Neuronal stem cell (in vitro differentiated cells): ENCODE measurements at regions not wholly inside any gene's neighbourhood (a gene's known extent, or its start where the extent isn't known, plus 50 kb on each side); places are given as distances from the start of the nearest gene placed in this dataset.

Source experiments
- DNase-seq: peaks from one replicate; pipeline ENCODE4 v3.0.0-alpha.2; 2013; ENCODE audit warnings: low spot score
- H2AFZ ChIP-seq: one replicate; pipeline ENCODE4 v1.6.1; 2013; ENCODE audit warnings: mild to moderate bottlenecking, low read length, inconsistent platforms
- H2AK5ac ChIP-seq: 2 replicates; pipeline ENCODE4 v1.6.1; 2013; ENCODE audit warnings: low read depth, mild to moderate bottlenecking, inconsistent platforms, low read length, moderate library complexity, mixed read lengths
- H2BK120ac ChIP-seq: 2 replicates; pipeline ENCODE4 v1.6.1; 2013; ENCODE audit warnings: low read depth, mild to moderate bottlenecking, inconsistent platforms, low read length, moderate library complexity, mixed read lengths
- H2BK12ac ChIP-seq: one replicate; pipeline ENCODE4 v1.6.1; 2013; ENCODE audit warnings: low read length, inconsistent platforms
- H2BK15ac ChIP-seq: 2 replicates; pipeline ENCODE4 v1.6.1; 2013; ENCODE audit warnings: mild to moderate bottlenecking, low read length, inconsistent platforms, mixed read lengths
- H2BK5ac ChIP-seq: one replicate; pipeline ENCODE4 v1.6.1; 2013; ENCODE audit warnings: inconsistent platforms, mild to moderate bottlenecking, low read length, moderate library complexity
- H3K14ac ChIP-seq: one replicate; pipeline ENCODE4 v1.6.1; 2013; ENCODE audit warnings: low read length, inconsistent platforms
- H3K18ac ChIP-seq: 2 replicates; pipeline ENCODE4 v1.6.1; 2013; ENCODE audit warnings: low read length, inconsistent platforms
- H3K23ac ChIP-seq: 2 replicates; pipeline ENCODE4 v1.6.1; 2013; ENCODE audit warnings: low read depth, mild to moderate bottlenecking, mixed read lengths, low read length, inconsistent platforms; ENCODE audit not compliant: poor library complexity
- H3K27ac ChIP-seq: replicated peaks from 3 replicates; pipeline ENCODE4 v1.5.1; 2013; ENCODE audit warnings: low read length, inconsistent platforms
- H3K27me3 ChIP-seq, 3 experiments: 2 replicates each; pipeline ENCODE4 v1.6.1; 2013; ENCODE audit warnings: low read length in 3 of 3, mild to moderate bottlenecking in 2 of 3, inconsistent platforms in 1 of 3, low read depth in 1 of 3, mixed read lengths in 1 of 3, moderate library complexity in 1 of 3; ENCODE audit not compliant: control insufficient read depth in 3 of 3, insufficient read depth in 3 of 3
- H3K36me3 ChIP-seq, 2 donors: replicated peaks in 1 of 2; 2 replicates each; pipeline ENCODE4 v1.6.1; 2013; ENCODE audit warnings: low read length in 2 of 2; ENCODE audit not compliant: control insufficient read depth in 2 of 2, insufficient read depth in 2 of 2
- H3K4ac ChIP-seq: 2 replicates; pipeline ENCODE4 v1.6.1; 2013; ENCODE audit warnings: inconsistent platforms, mild to moderate bottlenecking, low read length, moderate library complexity
- H3K4me1 ChIP-seq, 2 donors: 1 replicate in 1 of 2; 2 replicates in 1 of 2; pipeline ENCODE4 v1.6.1; 2013; ENCODE audit warnings: low read length in 2 of 2, low read depth in 1 of 2; ENCODE audit not compliant: control insufficient read depth in 2 of 2, insufficient read depth in 1 of 2
- H3K4me2 ChIP-seq: one replicate; pipeline ENCODE4 v1.6.1; 2013; ENCODE audit warnings: mild to moderate bottlenecking, low read length, inconsistent platforms; ENCODE audit not compliant: insufficient read depth, poor library complexity, severe bottlenecking
- H3K4me3 ChIP-seq, 2 donors: 2 replicates each; pipeline ENCODE4 v1.5.1; 2013; ENCODE audit warnings: low read length in 2 of 2, mild to moderate bottlenecking in 2 of 2, inconsistent platforms in 1 of 2, moderate library complexity in 1 of 2
- H3K79me1 ChIP-seq: one replicate; pipeline ENCODE4 v1.6.1; 2013; ENCODE audit warnings: low read depth, mild to moderate bottlenecking, inconsistent platforms, low read length, moderate library complexity
- H3K9ac ChIP-seq: one replicate; pipeline ENCODE4 v1.6.1; 2013; ENCODE audit warnings: mild to moderate bottlenecking, low read depth, low read length, inconsistent platforms; ENCODE audit not compliant: poor library complexity
- H3K9me3 ChIP-seq, 2 donors: replicated peaks in 1 of 2; 2 replicates each; pipeline versions ENCODE3 to v1.6.1; 2013; ENCODE audit warnings: low read length in 2 of 2, mild to moderate bottlenecking in 2 of 2, inconsistent platforms in 1 of 2, low read depth in 1 of 2, mixed read lengths in 1 of 2, moderate library complexity in 1 of 2; ENCODE audit not compliant: control insufficient read depth in 2 of 2, insufficient read depth in 1 of 2
- H4K8ac ChIP-seq: one replicate; pipeline ENCODE4 v1.6.1; 2013; ENCODE audit warnings: low read depth, mild to moderate bottlenecking, inconsistent platforms, low read length, moderate library complexity
- H4K91ac ChIP-seq: one replicate; pipeline ENCODE4 v1.6.1; 2013; ENCODE audit warnings: low read length, low read depth, mild to moderate bottlenecking, inconsistent platforms; ENCODE audit not compliant: poor library complexity
- WGBS, 2 donors: extraction: QIAGEN DNeasy Blood & Tissue Kit; methylation state at CpG; one replicate each; pipeline ENCODE4 v1.1.7; 2013; ENCODE audit warnings: missing lambda C conversion rate in 2 of 2, mixed read lengths in 1 of 2; ENCODE audit not compliant: insufficient read length in 2 of 2, insufficient replicate concordance in 1 of 2; ENCODE audit errors: extremely low coverage in 2 of 2; 5-methylcytosine and 5-hydroxymethylcytosine counted together

GRCh38 chr7:41063116-41063515 lies 639.8 kb downstream of the INHBA start:
- H2BK5ac ChIP-seq: no peak overlapping the region
- H2BK15ac ChIP-seq: no peak overlapping the region
- H2AFZ ChIP-seq: no peak overlapping the region
- no peaks in the 10 kb centered on the region for H3K79me1 ChIP-seq
- no peak overlapping the region for H3K9ac ChIP-seq
- no peak overlapping the region for H3K23ac ChIP-seq
- no peak overlapping the region for H3K4ac ChIP-seq
- H3K14ac ChIP-seq: no peak overlapping the region
- no peaks in the 10 kb centered on the region for H3K9me3 ChIP-seq
- H2BK12ac ChIP-seq: no peak overlapping the region
- no peak overlapping the region for H3K18ac ChIP-seq
- H4K91ac ChIP-seq: no peak overlapping the region
- H3K4me2 ChIP-seq: no peak overlapping the region
- H3K4me1 ChIP-seq: peaks cover 0 to 2% of the 10 kb centered on the region in 2 donors
- WGBS, 2 donors: no CpG with 5 or more reads among the region's 4 CpGs
- H4K8ac ChIP-seq: no peak overlapping the region
- DNase-seq: no peak
- no peak overlapping the region for H2BK120ac ChIP-seq
- no peak overlapping the region for H3K4me3 ChIP-seq
- no peaks in the 10 kb centered on the region for H3K36me3 ChIP-seq
- H3K27ac ChIP-seq: no peak overlapping the region
- H2AK5ac ChIP-seq: no peak overlapping the region
- no peaks in the 10 kb centered on the region for H3K27me3 ChIP-seq

DNA sequence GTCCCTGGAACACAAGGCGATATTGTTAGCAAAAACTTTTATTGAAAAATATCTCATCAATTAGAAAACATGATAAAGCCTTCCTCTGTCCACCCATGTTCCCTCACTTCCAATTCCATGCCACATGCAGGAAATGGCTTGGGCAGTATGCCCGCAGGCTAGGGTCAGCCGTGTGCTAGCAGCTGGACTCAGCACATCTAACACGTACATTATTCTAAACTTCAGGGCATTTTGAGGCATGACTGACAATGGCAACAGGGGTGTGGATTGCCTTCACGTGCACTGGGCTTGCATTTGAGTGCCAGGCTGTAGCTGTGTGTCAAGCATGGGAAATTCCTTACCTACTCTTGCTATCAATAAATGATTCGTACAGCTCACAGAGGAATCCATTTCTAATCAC lies 642.1 kb downstream of the INHBA start:
- Histone ChIP-seq H2BK12ac (no peak overlapping the region), H2AFZ (no peak overlapping the region), H3K27me3 (no peaks in the 10 kb centered on the region), H2BK15ac (no peak overlapping the region), H3K4me1 (peaks cover 0 to 2% of the 10 kb centered on the region in 2 donors), H3K9ac (no peak overlapping the region), H2BK5ac (no peak overlapping the region), H4K8ac (no peak overlapping the region), H3K4ac (no peak overlapping the region), H3K14ac (no peak overlapping the region), H3K9me3 (no peaks in the 10 kb centered on the region), H3K27ac (no peak overlapping the region), H4K91ac (no peak overlapping the region), H2AK5ac (no peak overlapping the region), H3K36me3 (no peaks in the 10 kb centered on the region), H2BK120ac (no peak overlapping the region), H3K79me1 (no peaks in the 10 kb centered on the region), H3K18ac (peak overlapping the region; percentile 53), H3K4me2 (no peak overlapping the region), H3K4me3 (no peak overlapping the region), H3K23ac (no peak overlapping the region)
- no CpG with 5 or more reads among the region's 6 CpGs for WGBS, 2 donors
- DNase-seq: no peak

DNA sequence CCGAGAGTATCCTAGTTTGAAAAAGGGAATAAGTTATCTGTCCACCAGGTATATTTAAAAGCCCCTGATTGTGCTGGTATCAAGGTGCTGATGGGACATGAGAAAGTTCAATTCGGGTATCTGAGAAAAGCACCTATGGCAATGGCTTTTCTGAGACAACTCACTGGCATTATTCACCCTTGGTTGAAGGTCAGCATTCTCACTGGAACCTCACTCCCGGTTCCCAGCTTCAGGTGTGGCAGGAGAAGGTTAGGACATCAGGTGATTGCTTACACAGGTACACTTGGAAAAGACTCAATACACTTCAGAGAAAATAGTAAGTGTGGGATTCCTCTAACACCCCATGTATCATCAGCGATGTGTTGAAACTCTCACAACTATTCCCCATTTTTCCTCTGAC lies 643.1 kb downstream of the INHBA start:
- H3K36me3 ChIP-seq: no peaks in the 10 kb centered on the region
- DNase-seq: no peak
- H3K23ac ChIP-seq: no peak overlapping the region
- no peaks in the 10 kb centered on the region for H3K27me3 ChIP-seq
- H4K91ac ChIP-seq: no peak overlapping the region
- no peak overlapping the region for H2BK12ac ChIP-seq
- H2BK15ac ChIP-seq: no peak overlapping the region
- H3K4me2 ChIP-seq: no peak overlapping the region
- no peak overlapping the region for H2AFZ ChIP-seq
- H3K18ac ChIP-seq: no peak overlapping the region
- no peaks in the 10 kb centered on the region for H3K9me3 ChIP-seq
- H2BK120ac ChIP-seq: no peak overlapping the region
- no peak overlapping the region for H3K4ac ChIP-seq
- no peak overlapping the region for H3K27ac ChIP-seq
- no peaks in the 10 kb centered on the region for H3K79me1 ChIP-seq
- no peak overlapping the region for H2AK5ac ChIP-seq
- H3K4me3 ChIP-seq: no peak overlapping the region
- no CpG with 5 or more reads among the region's 4 CpGs for WGBS, 2 donors
- no peak overlapping the region for H3K9ac ChIP-seq
- peaks cover 0 to 2% of the 10 kb centered on the region in 2 donors for H3K4me1 ChIP-seq
- H2BK5ac ChIP-seq: no peak overlapping the region
- H4K8ac ChIP-seq: no peak overlapping the region
- no peak overlapping the region for H3K14ac ChIP-seq

DNA sequence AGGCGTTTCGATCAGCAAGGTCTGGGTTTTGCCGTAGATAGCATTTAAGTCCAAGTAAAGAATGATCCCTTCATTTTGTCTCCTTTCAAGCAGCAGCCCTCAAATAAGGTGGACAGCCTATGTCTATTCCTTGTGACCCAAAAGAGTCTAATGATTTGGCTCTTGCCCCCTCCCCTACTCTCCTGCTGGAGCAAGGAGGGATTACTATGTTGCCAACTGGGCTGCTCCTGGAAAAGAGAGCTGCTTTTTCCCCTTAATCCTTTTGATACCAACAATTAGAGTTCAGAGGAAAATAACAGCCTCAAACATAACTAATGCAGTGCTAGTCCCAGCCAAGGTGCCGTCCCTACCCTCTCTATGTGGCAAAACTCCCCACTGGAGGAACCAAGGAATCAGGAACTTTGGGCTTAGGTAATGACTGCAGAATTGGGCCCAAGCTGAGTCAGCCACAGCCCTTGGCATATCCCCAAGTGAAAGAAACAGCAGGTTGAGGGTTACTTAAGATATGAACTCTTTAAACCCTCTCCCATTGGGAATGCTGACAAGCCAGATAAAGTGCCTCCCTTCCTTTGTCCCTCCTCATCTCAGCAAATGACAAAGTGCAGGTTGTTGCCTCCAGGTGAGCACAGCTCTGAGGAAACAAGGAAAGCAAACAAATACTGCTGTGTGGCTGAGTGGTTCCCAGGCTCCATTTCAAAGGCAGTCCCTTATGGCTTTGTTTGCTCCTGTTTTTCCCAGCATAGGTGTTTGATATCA lies 643.7 kb downstream of the INHBA start:
- H3K9ac ChIP-seq: no peak overlapping the region
- no CpG with 5 or more reads among the region's 4 CpGs for WGBS, 2 donors
- H2BK120ac ChIP-seq: no peak overlapping the region
- H3K4me1 ChIP-seq: peaks cover 0 to 2% of the 10 kb centered on the region in 2 donors
- no peaks in the 10 kb centered on the region for H3K27me3 ChIP-seq
- H3K23ac ChIP-seq: no peak overlapping the region
- no peak overlapping the region for H3K27ac ChIP-seq
- H3K14ac ChIP-seq: no peak overlapping the region
- H3K18ac ChIP-seq: no peak overlapping the region
- no peak overlapping the region for H2BK5ac ChIP-seq
- no peak overlapping the region for H2AFZ ChIP-seq
- no peaks in the 10 kb centered on the region for H3K9me3 ChIP-seq
- H3K36me3 ChIP-seq: no peaks in the 10 kb centered on the region
- H4K91ac ChIP-seq: no peak overlapping the region
- no peak overlapping the region for H3K4me2 ChIP-seq
- H2AK5ac ChIP-seq: no peak overlapping the region
- no peak overlapping the region for H4K8ac ChIP-seq
- no peak overlapping the region for H2BK12ac ChIP-seq
- no peak for DNase-seq
- H3K79me1 ChIP-seq: no peaks in the 10 kb centered on the region
- H3K4me3 ChIP-seq: no peak overlapping the region
- H3K4ac ChIP-seq: no peak overlapping the region
- H2BK15ac ChIP-seq: no peak overlapping the region
